ENCODE measurements at regions not wholly inside any gene's neighbourhood (a gene's known extent, or its start where the extent isn't known, plus 50 kb on each side); places are given as distances from the start of the nearest gene placed in this dataset.
"Not testable (repeated sequence)": the region's sequence is repeated elsewhere in the genome, so short reads cannot be mapped to it uniquely, and the experiment has no call there.

- DNase-seq (ENCODE audit: low spot score) = no peak
These were observed 225.0 kb upstream of the FAM3C start for GRCh38 chr7:121620953-121621606.

- no peak for DNase-seq (ENCODE audit: low spot score)
These were observed 224.1 kb upstream of the FAM3C start for GRCh38 chr7:121620206-121620605.

- no peak for DNase-seq (ENCODE audit: low spot score)
These were observed 222.1 kb upstream of the FAM3C start for GRCh38 chr7:121618182-121618581.

- no peak for DNase-seq (ENCODE audit: low spot score)
These were observed 214.1 kb upstream of the FAM3C start for GRCh38 chr7:121610243-121610642.

- no peak for DNase-seq (ENCODE audit: low spot score)
These were observed 213.1 kb upstream of the FAM3C start for GRCh38 chr7:121609208-121609607.

- DNase-seq (ENCODE audit: low spot score) = no peak
These were observed 212.7 kb upstream of the FAM3C start for GRCh38 chr7:121608785-121609184.

- not testable (repeated sequence) for DNase-seq (ENCODE audit: low spot score)
These were observed 212.1 kb upstream of the FAM3C start for GRCh38 chr7:121608183-121608582.

- DNase-seq (ENCODE audit: low spot score) = peak; percentile 29
These were observed 209.2 kb upstream of the FAM3C start for GRCh38 chr7:121605317-121605680.

- DNase-seq (ENCODE audit: low spot score) = no peak
These were observed 208.7 kb upstream of the FAM3C start for GRCh38 chr7:121604627-121605316.

GRCh38 chr7:121603886-121604285 is 207.8 kb upstream of the FAM3C start:
- no peak for DNase-seq (ENCODE audit: low spot score)

- no peak for DNase-seq (ENCODE audit: low spot score)
These were observed 203.8 kb upstream of the FAM3C start for GRCh38 chr7:121599887-121600286.

GRCh38 chr7:121595758-121596696 is 199.9 kb upstream of the FAM3C start:
- no peak for DNase-seq (ENCODE audit: low spot score)

- no peak for DNase-seq (ENCODE audit: low spot score)
These were observed 195.8 kb upstream of the FAM3C start for GRCh38 chr7:121591926-121592325.

- DNase-seq (ENCODE audit: low spot score) = no peak
These were observed 191.3 kb upstream of the FAM3C start for GRCh38 chr7:121587435-121587834.

GRCh38 chr7:121582258-121582657 is 186.2 kb upstream of the FAM3C start:
- no peak for DNase-seq (ENCODE audit: low spot score)

GRCh38 chr7:121579639-121580038 is 183.5 kb upstream of the FAM3C start:
- no peak for DNase-seq (ENCODE audit: low spot score)

- DNase-seq (ENCODE audit: low spot score) = no peak
These were observed 182.6 kb upstream of the FAM3C start for GRCh38 chr7:121578669-121579068.

- DNase-seq (ENCODE audit: low spot score) = no peak
These were observed 180.2 kb upstream of the FAM3C start for GRCh38 chr7:121576148-121576917.

GRCh38 chr7:121575194-121575765 is 179.2 kb upstream of the FAM3C start:
- DNase-seq (ENCODE audit: low spot score) = no peak

- no peak for DNase-seq (ENCODE audit: low spot score)
These were observed 178.0 kb upstream of the FAM3C start for GRCh38 chr7:121574109-121574508.

- DNase-seq (ENCODE audit: low spot score) = no peak
These were observed 176.5 kb upstream of the FAM3C start for GRCh38 chr7:121572615-121573014.
